NCI-H2196 (cell line): ENCODE measurements at regions not wholly inside any gene's neighbourhood (a gene's known extent, or its start where the extent isn't known, plus 50 kb on each side); places are given as distances from the start of the nearest gene placed in this dataset.

Experiments used
- DNase-seq: peaks from one replicate; lab custom pipeline; 2025; ENCODE audit not compliant: unreplicated experiment; lab: John Stamatoyannopoulos, UW

DNA sequence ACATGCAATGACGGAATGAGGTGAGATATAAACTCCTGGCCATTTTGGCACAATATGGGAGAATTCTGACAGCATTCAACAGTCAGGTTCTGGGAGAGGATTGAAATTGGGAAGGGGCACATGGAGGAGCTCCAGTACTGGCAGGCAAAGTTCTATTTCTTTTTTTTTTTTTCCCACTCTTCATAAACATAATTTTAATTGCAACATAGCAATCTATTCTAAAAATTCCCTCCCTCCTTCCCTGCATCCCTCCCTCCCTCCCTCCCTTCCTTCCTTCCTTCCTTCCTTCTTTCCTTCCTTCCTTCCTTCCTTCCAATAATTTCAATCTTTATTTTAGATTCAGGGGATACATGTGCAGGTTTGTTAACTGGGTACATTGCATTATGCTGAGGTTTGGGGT, 93.2 kb downstream of the PTCSC3 start:
- DNase-seq, result no peak

DNA sequence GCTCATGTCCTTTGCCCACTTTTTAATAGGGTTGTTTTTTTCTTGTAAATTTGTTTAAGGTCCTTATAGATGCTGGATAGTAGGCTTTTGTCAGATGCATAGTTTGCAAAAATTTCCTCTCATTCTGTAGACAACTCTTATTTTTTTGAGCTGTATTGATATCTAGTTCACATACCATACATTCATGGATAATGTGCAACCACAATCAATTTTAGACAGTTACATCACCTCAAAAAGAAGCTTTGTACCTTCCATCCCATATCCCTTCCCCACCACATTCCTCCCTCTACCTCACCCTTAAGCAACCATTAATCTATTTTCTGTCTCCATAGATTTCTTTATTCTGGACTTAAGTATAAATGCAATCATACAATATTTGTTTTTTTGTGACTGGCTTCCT, 98.4 kb downstream of the PTCSC3 start:
- no peak for DNase-seq

DNA sequence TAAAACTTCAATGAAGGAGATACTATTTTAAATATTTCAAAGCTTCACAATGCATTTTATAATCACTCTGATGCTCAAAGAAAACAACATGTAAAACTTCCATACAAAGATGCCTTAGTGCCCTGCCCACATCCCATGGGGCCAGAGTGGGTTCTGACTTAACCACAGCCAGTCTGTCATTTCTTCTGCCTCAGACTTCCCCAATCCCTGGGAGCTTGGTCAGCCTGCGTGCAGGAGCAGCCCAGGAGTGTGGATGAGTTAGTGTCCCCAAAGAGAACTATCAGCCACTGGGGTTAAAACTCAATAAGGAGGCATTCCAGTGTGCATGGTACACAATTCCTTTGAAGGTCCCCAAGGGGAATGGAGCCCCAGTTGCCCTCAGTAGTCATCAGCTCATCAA, 100.3 kb downstream of the PTCSC3 start:
- no peak for DNase-seq

DNA sequence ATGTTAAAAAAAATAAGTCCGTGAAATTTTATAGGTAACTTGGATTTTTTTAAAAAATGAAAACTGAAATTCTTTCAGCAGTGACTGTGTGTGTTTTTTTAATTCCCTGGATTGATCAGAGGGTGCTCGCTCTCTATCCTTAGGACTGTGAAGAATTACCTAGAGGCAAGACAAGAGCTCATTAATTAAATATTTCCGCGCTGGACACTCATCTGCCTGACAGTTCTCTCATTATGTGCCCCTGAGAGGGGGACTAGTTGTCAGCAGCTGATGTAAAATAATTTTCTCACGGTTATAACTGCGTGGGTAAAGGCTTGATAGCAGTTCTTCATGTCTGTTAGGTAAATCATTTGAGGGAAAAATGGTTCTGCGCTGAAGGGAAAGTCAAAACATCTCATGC, 101.3 kb downstream of the PTCSC3 start:
- no peak for DNase-seq

DNA sequence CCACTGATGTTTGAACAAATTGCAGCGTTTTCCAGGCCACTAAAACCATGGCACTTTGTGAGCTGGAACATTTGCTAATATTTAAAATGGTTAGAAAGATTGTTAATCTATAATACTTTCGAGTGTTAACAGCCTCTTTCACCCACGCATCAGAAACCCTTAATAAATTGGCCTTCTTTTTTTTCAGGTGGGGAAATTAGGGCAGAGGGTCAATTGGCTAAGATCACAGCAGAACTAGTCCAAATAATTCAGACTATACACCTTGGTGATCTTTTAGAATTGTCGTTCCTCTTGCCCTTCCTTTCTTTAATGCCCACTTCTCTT, 105.8 kb downstream of the PTCSC3 start:
- DNase-seq, result no peak

DNA sequence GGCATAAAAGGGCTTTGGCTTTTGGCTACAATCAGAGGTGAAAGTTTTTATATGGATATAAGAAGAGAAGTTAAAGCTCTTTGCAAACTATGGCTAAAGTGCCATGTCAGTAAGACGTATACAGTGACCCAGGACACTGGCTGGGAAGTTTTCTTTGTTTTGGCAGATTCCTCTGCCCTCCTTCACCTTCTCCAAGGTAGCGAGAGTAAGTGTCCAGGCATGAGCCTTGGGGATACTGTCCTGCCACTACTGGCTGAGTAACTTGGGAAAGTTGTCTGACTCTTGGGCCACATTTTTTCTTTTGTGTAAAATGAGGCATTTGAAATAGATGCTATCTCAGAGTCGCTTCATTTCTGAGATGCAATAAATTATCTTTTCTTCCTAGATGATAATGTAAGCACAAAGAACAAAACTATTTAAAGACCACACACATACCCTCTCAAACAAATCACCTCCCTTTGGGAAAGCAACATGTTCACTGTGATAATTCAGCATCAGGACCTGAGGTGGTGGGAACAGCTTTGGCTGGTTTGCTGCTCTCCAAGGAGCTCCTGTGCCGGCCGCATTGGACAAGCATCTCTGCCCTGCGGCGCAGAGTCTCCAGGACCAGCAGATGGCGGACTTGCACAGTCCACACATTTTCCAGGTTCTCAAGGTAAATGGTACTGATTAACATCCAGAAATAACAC, 106.3 kb downstream of the PTCSC3 start:
- DNase-seq, result peak; percentile 86

DNA sequence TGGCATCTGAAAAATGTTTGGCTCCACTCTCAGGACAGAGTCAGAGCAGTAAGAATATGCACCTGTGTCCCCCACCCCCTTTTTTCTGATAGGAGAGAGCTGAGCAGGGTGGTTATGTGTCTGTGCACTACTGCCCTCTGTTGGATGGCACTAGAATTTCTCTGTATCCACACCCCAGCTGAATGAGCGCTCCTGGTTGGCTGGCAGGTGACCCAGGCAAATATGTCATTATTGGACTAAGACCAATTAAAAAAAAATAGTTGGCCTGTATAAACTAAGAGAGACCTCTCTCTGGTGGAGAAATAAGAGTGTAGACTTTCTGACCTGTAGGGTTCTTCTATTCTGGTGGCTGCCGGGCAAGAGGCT, 107.0 kb downstream of the PTCSC3 start:
- DNase-seq, result peak; percentile 75

DNA sequence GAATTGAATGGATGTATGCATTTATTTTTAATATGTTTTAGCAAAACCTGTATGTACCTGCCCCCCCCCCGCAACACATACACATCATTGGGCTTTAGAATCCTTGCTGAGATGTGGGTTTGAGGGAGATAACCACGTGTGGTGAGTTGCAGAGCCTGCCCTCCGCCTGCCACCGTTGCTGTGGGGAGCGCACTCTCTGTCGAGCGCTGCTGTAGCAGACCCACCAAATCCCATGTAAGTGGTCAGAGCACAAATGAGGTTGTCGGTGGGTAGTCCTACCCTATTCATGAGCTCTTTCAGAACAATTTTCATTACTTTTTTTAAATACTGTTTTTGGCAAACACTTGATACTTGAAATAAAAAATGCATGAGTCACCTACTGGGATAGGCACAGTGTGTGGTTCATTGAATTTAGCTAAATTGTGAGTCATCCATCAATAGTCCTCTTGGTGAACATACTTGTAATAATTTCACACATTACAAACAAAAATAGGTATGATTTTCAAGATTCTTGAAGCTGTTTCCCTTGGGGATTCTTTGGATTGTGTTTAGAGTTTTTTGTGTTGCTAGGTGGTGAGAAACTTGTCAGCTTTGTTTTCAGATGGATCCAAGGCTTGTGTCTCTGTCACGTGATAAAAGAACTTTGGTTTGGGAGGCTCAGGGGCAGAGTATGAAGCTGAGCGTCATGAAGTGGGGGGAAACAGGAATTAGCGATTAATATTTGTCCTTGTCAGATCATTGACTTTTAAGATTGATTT, 107.6 kb downstream of the PTCSC3 start:
- DNase-seq, result peak; percentile 57

DNA sequence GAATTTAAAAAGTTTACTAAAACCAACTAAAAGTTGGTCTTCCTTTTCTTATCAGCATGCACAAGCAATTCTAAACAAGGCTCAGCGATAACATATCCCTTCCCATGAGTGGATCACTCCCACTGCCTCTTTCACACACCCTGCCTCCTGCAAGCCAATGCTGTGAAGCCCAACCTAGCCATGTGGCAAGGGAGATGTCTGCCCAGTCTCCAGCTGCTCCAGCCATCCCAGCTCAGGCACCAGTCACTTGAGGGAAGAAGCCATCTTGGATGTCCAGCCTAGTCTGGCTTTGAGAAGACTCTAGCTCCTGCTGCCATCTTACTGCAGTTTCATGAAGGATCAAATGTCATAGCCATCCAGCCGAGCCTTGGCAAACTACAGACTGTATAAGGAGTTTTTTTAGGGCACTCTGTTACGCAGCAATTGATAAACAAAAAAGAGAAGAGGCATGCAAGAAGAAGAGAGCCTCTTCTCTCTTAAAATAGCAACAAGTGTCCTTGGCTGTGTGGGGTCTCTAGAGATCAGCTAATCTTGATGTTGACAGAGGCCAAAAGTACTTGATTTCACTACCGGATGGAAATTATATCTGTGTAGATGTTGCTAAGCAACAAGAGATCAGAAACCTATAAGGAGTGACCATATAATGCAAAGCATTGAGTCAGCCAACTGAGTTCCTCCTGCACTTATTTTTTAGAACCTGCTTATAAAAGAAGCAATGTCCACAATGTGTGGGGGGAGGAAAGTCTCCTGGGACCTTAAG, 108.9 kb downstream of the PTCSC3 start:
- DNase-seq, result peak; percentile 72

DNA sequence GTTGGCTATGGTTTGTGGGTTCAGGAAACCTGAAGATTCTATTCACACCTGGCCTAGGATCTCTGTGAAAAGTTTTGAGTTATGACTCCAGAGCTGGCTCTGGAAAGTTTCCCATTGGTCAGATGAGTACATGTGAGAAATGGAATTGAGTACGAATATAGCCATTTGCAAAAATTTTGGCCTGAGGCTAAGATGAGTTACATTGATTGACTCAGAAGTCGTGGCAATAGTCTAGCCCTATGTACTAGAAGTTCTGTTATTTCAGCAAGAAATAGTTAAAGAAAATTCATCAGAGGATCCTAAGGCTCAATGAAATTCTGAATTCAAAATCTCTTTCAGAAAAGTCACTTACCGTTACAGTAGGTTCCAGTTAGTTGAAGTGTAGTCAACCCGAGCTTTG, 109.9 kb downstream of the PTCSC3 start:
- no peak for DNase-seq

DNA sequence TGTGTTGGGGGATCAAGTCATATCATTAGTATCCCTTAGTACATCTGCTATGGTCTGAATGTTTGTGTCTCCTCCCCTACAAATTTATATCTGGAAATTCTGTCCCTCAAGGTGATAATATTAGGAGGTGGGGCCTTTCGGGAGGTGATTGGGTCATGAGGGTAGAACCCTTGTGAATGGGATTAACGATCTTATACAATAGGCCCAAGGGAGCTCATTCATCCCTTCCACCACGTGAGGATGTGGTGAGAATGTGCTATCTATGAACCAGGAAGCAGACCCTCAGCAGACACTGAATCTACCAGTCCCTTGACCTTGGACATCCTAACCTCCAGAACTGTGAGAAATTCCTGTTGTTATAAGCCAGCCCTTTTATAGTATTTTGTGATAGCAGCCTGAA, 110.7 kb downstream of the PTCSC3 start:
- no peak for DNase-seq

DNA sequence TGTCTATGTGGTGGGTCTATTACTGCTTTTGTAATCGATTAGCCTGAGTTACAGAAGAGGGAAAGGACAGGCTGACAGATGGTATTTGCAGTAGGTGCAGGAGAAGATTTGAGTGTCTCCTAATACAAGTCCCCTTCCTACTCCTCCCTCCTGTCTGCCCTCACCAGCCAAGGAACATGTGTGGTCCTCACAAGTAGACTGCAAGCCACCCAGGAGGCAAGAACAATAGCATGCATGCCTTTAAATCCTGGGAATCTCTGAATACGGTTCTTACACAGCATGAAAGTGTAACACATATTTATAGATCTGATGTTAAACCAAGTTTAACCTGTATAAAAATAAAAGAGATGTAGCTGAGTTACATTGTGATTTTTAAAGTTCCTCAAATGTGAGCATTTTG, 117.0 kb downstream of the PTCSC3 start:
- DNase-seq, result no peak

DNA sequence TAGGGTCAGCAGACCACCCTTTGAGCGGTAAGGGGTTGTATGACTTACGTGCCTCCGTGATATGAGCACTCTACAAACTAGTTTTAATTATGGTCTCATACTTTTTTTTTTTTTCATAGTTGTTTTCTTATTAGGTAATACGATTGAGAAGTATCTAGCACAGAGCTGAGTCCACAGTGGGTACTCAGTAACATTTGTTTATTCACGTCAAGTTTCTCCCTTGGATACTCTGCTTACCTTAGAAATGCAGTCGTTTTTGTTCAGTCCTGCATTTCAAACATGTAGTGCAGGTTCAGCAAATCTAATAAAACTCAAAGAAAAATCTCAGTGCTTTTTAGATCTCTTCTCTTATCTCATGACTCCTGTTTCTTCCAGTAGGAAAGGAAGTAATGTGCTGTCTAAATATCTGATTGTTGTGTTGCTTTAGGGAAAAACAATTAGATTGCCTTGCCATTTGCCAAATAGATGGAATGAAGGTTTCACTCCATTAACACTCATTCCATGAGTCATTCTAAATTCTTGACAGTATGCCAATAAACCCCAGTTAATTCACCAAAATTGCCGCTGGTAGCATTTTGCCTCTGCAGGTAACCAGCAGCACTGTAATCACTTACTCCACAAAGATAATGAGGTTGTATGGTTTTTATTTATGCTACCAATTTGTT, 118.9 kb downstream of the PTCSC3 start:
- DNase-seq, result peak; percentile 44

DNA sequence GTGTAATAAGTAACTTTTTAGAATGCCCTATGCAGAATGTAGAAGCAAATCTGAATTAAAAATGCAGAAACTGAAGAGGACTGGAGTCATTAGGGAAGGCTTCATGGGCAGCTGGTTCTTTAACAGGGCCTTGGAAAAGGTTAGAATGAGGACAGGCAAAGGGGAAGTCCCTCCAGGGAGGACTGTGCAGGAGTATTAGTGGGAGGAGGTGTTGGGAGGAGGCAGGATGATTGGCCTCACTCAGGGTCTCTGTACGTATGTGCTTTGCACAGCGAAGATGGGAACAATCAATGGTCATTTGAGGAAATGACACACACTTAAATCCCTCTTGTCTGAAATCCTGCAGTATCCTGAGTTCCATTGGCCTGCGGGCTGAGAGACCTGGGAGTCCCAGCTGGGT, 119.7 kb downstream of the PTCSC3 start:
- no peak for DNase-seq

DNA sequence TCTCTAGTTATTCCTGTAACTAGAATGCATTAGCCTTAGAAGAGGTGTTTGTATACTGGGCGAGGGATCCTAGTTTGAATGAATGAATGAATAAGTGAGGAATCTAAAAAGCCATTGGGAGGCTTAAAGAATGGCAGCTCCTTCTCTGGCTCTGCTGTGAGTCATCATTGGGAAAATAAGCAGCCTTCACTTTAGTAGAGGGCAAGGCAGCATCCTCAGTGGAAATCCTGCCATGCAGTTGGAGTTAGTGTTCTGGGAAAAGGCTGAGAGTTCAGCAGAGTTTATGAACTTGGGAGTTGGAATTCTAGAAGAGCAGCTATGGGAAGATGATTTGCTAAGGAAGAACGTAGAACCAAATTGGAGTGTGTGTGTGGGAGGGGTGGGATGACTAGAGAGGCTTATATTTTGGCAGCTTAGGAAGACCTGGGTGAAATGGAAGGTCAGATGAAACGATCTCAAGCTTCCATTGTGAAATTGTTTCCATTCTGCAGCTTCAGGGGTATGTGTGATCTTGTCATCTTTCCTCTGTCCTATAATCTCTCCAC, 120.8 kb downstream of the PTCSC3 start:
- DNase-seq, result no peak

DNA sequence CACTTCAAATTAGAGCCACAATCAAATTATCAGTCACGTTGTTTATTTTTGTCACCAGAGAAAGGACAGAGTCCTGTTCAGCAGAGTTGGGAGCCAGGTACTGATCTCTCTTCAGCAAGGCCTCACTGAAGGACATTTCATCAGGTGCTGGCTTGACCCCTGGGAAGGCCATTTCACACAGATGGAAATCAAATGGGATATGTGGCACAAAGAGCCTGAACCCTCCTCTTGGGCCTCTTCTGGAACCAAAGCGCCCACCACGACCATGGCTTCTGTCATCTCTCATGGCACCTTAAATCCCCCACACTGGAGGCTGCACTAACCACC, 121.5 kb downstream of the PTCSC3 start:
- no peak for DNase-seq

DNA sequence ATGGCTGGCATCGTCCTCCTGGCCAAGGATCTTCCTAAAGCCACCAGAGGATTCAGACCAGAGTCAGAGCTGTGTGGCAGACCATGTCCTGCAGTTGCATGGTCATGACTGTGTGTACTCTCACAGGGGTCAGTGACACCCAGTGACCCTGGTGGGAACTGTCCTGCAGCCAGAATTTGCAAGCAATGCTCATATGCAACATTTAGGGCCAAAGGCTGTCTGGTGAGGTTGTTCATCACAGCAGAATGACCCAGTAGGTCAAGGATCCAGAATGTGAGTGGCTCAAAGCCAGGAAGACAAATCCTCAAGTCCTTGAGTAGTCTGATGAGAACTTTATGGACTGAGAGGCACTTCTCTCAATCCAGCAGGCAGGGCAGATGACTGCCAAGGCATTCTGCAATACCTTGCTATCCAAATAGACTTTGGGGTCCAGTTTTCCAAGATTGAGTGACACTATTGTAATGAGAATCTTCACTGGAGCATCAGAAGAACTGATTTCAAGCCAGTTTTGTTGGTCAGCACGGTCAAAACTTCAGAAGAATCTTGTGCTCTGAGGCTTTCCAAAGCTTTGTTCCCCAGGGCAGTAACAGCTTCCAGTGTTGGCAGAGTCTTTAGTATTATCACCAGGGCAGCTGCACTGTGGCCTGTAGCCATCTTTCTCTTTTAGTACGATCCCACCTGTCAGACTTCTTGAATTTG, 122.0 kb downstream of the PTCSC3 start:
- no peak for DNase-seq

DNA sequence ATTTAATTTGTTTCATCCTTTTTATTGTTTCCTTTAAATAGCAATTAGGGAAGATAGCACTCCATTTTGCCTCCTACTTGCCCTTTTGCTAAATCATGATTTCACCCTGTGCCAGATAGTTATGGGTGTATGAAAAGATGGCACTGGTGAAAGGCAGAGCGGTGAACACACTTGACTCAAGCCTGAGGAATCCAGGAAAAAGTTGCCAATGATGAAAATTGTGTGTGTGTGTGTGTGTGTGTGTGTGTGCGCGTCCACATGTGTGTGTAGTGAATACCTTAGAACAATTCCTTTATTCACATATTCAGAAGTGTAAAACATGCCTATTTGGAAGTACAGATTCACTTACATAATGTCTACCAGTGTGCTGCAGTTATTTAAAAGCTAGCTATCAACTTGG, 123.8 kb downstream of the PTCSC3 start:
- DNase-seq, result no peak

DNA sequence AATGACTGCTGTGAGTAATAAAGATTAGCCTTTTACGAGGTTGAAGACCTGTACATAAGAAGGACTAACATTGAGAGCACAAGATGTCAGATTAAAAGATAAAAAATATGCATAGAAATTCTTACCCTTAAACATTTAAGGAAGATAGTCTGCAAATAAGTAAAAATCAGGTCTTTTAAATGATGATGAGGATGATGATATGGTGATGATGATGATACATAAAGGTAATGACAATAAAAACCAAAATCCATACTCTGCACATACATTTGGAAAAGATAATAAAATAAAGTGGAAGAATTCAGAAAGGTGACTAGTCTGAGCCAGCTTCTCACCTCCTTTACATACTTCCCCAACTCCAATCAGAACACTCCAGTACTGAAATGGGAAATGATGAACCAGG, 124.5 kb downstream of the PTCSC3 start:
- no peak for DNase-seq

DNA sequence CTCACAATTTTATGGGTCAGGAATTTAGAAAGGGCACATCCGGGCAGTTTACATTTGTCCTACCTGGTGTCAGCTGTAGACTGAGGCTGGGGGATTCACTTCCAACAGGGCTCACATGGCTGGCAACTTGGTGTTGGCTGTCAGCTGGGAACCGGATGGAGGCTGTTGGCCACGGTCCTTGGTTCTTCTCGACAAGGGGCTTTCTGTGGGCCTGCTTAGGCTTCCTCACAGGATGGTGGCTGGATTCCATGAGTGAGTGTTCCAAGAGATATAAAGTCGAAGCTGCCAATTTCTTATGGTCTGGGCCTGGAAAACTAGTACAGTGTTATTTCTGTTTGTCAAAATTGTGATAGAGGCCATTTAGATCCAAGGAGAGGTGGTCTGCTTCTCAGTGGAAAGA, 127.9 kb downstream of the PTCSC3 start:
- DNase-seq, result no peak

DNA sequence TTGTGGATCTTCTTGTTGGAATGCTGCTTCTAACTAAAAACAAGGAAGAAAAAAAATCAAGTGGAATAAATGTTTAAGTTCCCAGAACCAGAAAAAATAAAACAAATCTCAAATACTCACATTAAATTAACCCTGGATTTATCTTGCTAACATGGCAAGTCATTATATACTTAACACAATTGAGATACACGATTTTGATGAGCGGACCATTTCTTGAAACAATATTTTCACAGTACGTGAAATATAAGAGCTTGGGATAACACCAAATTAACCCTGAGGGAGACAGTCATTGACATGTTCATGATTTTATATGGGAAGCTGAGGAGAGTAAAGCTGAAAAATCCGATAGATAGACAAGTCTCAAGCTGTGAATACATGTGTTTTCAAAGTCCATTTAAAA, 128.6 kb downstream of the PTCSC3 start:
- no peak for DNase-seq
